Heart right ventricle (tissue), 16 donors: ENCODE measurements at regions not wholly inside any gene's neighbourhood (a gene's known extent, or its start where the extent isn't known, plus 50 kb on each side); places are given as distances from the start of the nearest gene placed in this dataset.

Source experiments
- ATAC-seq, 8 donors: fragments of 200-7000 bp; cut with Tn5 transposase; one replicate each; pipeline ENCODE4 v1.9.1; 2020; ENCODE audit warnings: mild to moderate bottlenecking in 8 of 8, moderate library complexity in 8 of 8, moderate number of reproducible peaks in 1 of 8
- DNase-seq, 2 donors: peaks; one replicate each; pipeline ENCODE4 v3.0.0-alpha.2; 2020
- H3K27ac ChIP-seq, 10 donors: fragments of 200-600 bp; sonication (generic) in 2 of 10; one replicate each; pipeline versions ENCODE4 v1.5.0 to v1.8.0; 2020 to 2022; ENCODE audit warnings: mild to moderate bottlenecking in 3 of 10
- H3K27me3 ChIP-seq, 7 donors: fragments of 200-600 bp; one replicate each; pipeline ENCODE4 v1.8.0; 2021 to 2022; ENCODE audit warnings: mild to moderate bottlenecking in 2 of 7
- H3K36me3 ChIP-seq, 9 donors: fragments of 200-600 bp; sonication (generic) in 1 of 9; one replicate each; pipeline versions ENCODE4 v1.5.0 to v1.8.0; 2020 to 2022; ENCODE audit warnings: mild to moderate bottlenecking in 2 of 9
- H3K4me1 ChIP-seq, 9 donors: fragments of 200-600 bp; sonication (generic) in 1 of 9; one replicate each; pipeline versions ENCODE4 v1.5.0 to v1.8.0; 2020 to 2022; ENCODE audit warnings: mild to moderate bottlenecking in 4 of 9
- H3K4me3 ChIP-seq, 10 donors: fragments of 200-600 bp; sonication (generic) in 2 of 10; one replicate each; pipeline versions ENCODE4 v1.5.0 to v1.8.0; 2020 to 2022; ENCODE audit warnings: mild to moderate bottlenecking in 7 of 10, moderate library complexity in 2 of 10
- H3K9me3 ChIP-seq, 11 donors: fragments of 200-600 bp in 10 of 11; sonication (generic) in 2 of 11; one replicate each; pipeline versions ENCODE4 v1.5.0 to v1.8.0; 2013 to 2022; ENCODE audit warnings: mild to moderate bottlenecking in 2 of 11, control low read depth in 1 of 11, moderate library complexity in 1 of 11
- CTCF ChIP-seq, 9 donors: fragments of 200-600 bp; sonication (generic) in 2 of 9; IDR thresholded peaks; one replicate each; pipeline versions ENCODE4 v1.5.0 to v1.8.0; 2021 to 2022; ENCODE audit warnings: antibody characterized with exemption in 9 of 9, mild to moderate bottlenecking in 5 of 9, moderate library complexity in 1 of 9
- WGBS, 2 donors: extraction: QIAGEN DNeasy Blood & Tissue Kit; methylation state at CpG; one replicate each; pipeline ENCODE4 v1.1.7; 2013; ENCODE audit warnings: inconsistent platforms in 1 of 2; 5-methylcytosine and 5-hydroxymethylcytosine counted together
- intact Hi-C, 10 donors: fragments of 100-400 bp; cut with DNase I; formaldehyde crosslinking; loops; one replicate each; pipeline versions ENCODE4 v1.11.1 to v1.14.2; 2022
- donor health status: Arrhythmogenic right ventricular cardiomyopathy.
- donor health status: ischemic (EF 13 %, LVEDD 7.1; RV severe dilation, severe dysfunction).
- donor health status: healthy with polysubstance abuse.
- donor health status: DM: no; HTN: yes; CAD: no.
- donor health status: DM: no; HTN: no; CAD: no.
- donor health status: ischemic (EF 25% LVEDD 6.9; RV normal size, moderate dysfunction).
- donor health status: ischemic (EF 25% LVEDD 5.7; RV mildly dilated, moderate dysfunction).
- donor health status: healthy.
- donor health status: DM: yes; HTN: yes; CAD: no.
- donor health status: Ischemic cardiomyopathy.
- donor health status: ischemic (EF 35%, LVEDD 5.7; RV mildly dilated, moderate dysfunction).
- donor health status: nonischemic (EF 11% LVEDD 7.7; RV severe dilation, severe dysfunction).
- donor health status: DM: yes; HTN: yes; CAD: no.
- donor health status: PGD.
- donor health status: ischemic (EF 29% LVEDD 5.4; RV normal size, mild dysfunction).
- donor health status: nonischemic (EF 23%, LVEDD 6.1; RV moderate dilation, normal function).

GRCh38 chr9:106322706-106323245 lies 540.2 kb upstream of the ZNF462 start:
- ATAC-seq (no peak), DNase-seq (no peak)
- Histone ChIP-seq H3K27me3 (peaks cover 0 to 3% (median 0%) of the 10 kb centered on the region in 7 donors), H3K9me3 (no peaks in the 10 kb centered on the region), H3K36me3 (no peaks in the 10 kb centered on the region), H3K4me3 (no peak overlapping the region), H3K27ac (no peak overlapping the region), H3K4me1 (no peaks in the 10 kb centered on the region)
- intact Hi-C loops: no loop called here
- WGBS, 2 donors: 67 to 76% methylated on average over 4 of the region's 4 CpGs
- TF ChIP-seq CTCF (IDR thresholded peaks at IDR 0.05): no peak

GRCh38 chr9:106324053-106324585 lies 538.8 kb upstream of the ZNF462 start:
- Histone ChIP-seq H3K36me3 (no peaks in the 10 kb centered on the region), H3K4me3 (no peak overlapping the region), H3K27ac (no peak overlapping the region), H3K9me3 (no peaks in the 10 kb centered on the region), H3K4me1 (no peaks in the 10 kb centered on the region), H3K27me3 (peaks cover 0 to 3% (median 0%) of the 10 kb centered on the region in 7 donors)
- intact Hi-C loops: no loop called here
- no peak for ATAC-seq
- no peak for DNase-seq
- no peak for TF ChIP-seq CTCF (IDR thresholded peaks at IDR 0.05)
- WGBS, 2 donors: 87 to 89% methylated on average over 10 of the region's 10 CpGs

- H3K27ac ChIP-seq: no peak overlapping the region
- no peaks in the 10 kb centered on the region for H3K4me1 ChIP-seq
- no peak overlapping the region for H3K4me3 ChIP-seq
- 53 to 64% methylated on average over 7 of the region's 7 CpGs for WGBS, 2 donors
- no peak for ATAC-seq
- H3K36me3 ChIP-seq: no peaks in the 10 kb centered on the region
- TF ChIP-seq CTCF (IDR thresholded peaks at IDR 0.05): no peak
- no peak for DNase-seq
- peaks cover 0 to 3% (median 0%) of the 10 kb centered on the region in 7 donors for H3K27me3 ChIP-seq
- no peaks in the 10 kb centered on the region for H3K9me3 ChIP-seq
- intact Hi-C loops: no loop called here
Observed at GRCh38 chr9:106324591-106325280, 538.2 kb upstream of the ZNF462 start.

GRCh38 chr9:106326493-106326892 lies 536.5 kb upstream of the ZNF462 start:
- no peak for TF ChIP-seq CTCF (IDR thresholded peaks at IDR 0.05)

More at GRCh38 chr9:106326493-106326892, 536.5 kb upstream of the ZNF462 start:
- Histone ChIP-seq H3K9me3 (no peaks in the 10 kb centered on the region), H3K4me1 (no peaks in the 10 kb centered on the region), H3K4me3 (no peak overlapping the region), H3K27ac (no peak overlapping the region), H3K27me3 (peaks cover 0 to 3% (median 0%) of the 10 kb centered on the region in 7 donors), H3K36me3 (no peaks in the 10 kb centered on the region)
- ATAC-seq: no peak
- intact Hi-C loops: no loop called here
- 95 to 96% methylated on average over 4 of the region's 4 CpGs for WGBS, 2 donors
- DNase-seq: no peak
